GM23338 (cell line): ENCODE measurements at regions not wholly inside any gene's neighbourhood (a gene's known extent, or its start where the extent isn't known, plus 50 kb on each side); places are given as distances from the start of the nearest gene placed in this dataset.

Experiments
- ATAC-seq: fragments of 200-7000 bp; cut with Tn5 transposase; 3 replicates; pipeline ENCODE4 v1.9.1; 2020
- DNase-seq: peaks from one replicate; pipeline ENCODE4 v3.0.0-alpha.2; 2015; ENCODE audit warnings: low spot score
- H2AFZ ChIP-seq: fragments of 200-600 bp; sonication (generic); 2 replicates; pipeline ENCODE4 v1.8.0; 2016; ENCODE audit warnings: antibody characterized with exemption, mild to moderate bottlenecking, moderate library complexity
- H3F3A ChIP-seq: fragments of 200-600 bp; sonication (generic); replicated peaks from 2 replicates; pipeline ENCODE4 v1.8.0; 2017; ENCODE audit warnings: antibody characterized with exemption, mixed run types, low read depth
- H3K27ac ChIP-seq: fragments of 200-600 bp; sonication (generic); 2 replicates; pipeline ENCODE4 v1.6.1; 2016; ENCODE audit warnings: low read depth
- H3K27me3 ChIP-seq: fragments of 200-600 bp; sonication (generic); 2 replicates; pipeline ENCODE4 v1.8.0; 2016; ENCODE audit warnings: mild to moderate bottlenecking, mixed run types, moderate library complexity; ENCODE audit not compliant: insufficient read depth
- H3K36me3 ChIP-seq: fragments of 200-600 bp; sonication (generic); 2 replicates; pipeline ENCODE4 v1.8.0; 2016; ENCODE audit warnings: mild to moderate bottlenecking; ENCODE audit not compliant: insufficient read depth
- H3K4me1 ChIP-seq: fragments of 200-600 bp; sonication (generic); 2 replicates; pipeline ENCODE4 v1.8.0; 2016; ENCODE audit warnings: mild to moderate bottlenecking, moderate library complexity; ENCODE audit not compliant: insufficient read depth
- H3K4me2 ChIP-seq: fragments of 200-600 bp; sonication (generic); 2 replicates; pipeline ENCODE4 v1.7.1; 2017; ENCODE audit warnings: mixed run types
- H3K4me3 ChIP-seq: fragments of 200-600 bp; sonication (generic); 2 replicates; pipeline ENCODE4 v1.6.1; 2016; ENCODE audit warnings: mixed run types
- H3K79me2 ChIP-seq: fragments of 200-600 bp; sonication (generic); replicated peaks from 2 replicates; pipeline ENCODE4 v1.8.0; 2017; ENCODE audit warnings: mild to moderate bottlenecking; ENCODE audit not compliant: insufficient read depth
- H3K9me2 ChIP-seq: fragments of 200-600 bp; sonication (generic); 2 replicates; pipeline ENCODE4 v1.8.0; 2017; ENCODE audit not compliant: insufficient read depth
- H4K20me1 ChIP-seq: fragments of 200-600 bp; sonication (generic); replicated peaks from 2 replicates; pipeline ENCODE4 v1.8.0; 2017; ENCODE audit warnings: mild to moderate bottlenecking; ENCODE audit not compliant: insufficient read depth
- H3K27ac Mint-ChIP-seq: 2 replicates; pipeline ENCODE4 v1.8.0; 2020; ENCODE audit warnings: inconsistent platforms, mild to moderate bottlenecking, moderate library complexity, mixed read lengths
- H3K27me3 Mint-ChIP-seq: 3 replicates; pipeline ENCODE4 v1.8.0; 2022; ENCODE audit warnings: low read depth, mild to moderate bottlenecking, moderate library complexity, mixed read lengths, inconsistent platforms; ENCODE audit not compliant: insufficient read depth, poor library complexity
- H3K36me3 Mint-ChIP-seq: 3 replicates; pipeline ENCODE4 v1.8.0; 2021; ENCODE audit warnings: low read depth, mild to moderate bottlenecking, inconsistent platforms, moderate library complexity, mixed read lengths
- H3K4me1 Mint-ChIP-seq: 3 replicates; pipeline ENCODE4 v1.8.0; 2020; ENCODE audit warnings: mild to moderate bottlenecking, inconsistent platforms, mixed read lengths
- H3K4me3 Mint-ChIP-seq: 3 replicates; pipeline ENCODE4 v1.8.0; 2021; ENCODE audit warnings: moderate library complexity, mild to moderate bottlenecking, inconsistent platforms, mixed read lengths
- H3K9me3 Mint-ChIP-seq: 3 replicates; pipeline ENCODE4 v1.8.0; 2020; ENCODE audit warnings: moderate library complexity, mild to moderate bottlenecking, inconsistent platforms, mixed read lengths
- CREB1 ChIP-seq: fragments of 250-450 bp; sonication (Bioruptor Pico); IDR thresholded peaks from 2 replicates; pipeline ENCODE4 v1.5.0; 2020; ENCODE audit warnings: low read depth, mild to moderate bottlenecking, moderate library complexity
- CTCF ChIP-seq, 2 experiments: fragments of 200-600 bp in 1 of 2; sonication (generic) in 1 of 2; conservative IDR thresholded peaks; 2 replicates each; pipeline versions ENCODE4 v1.5.1 to v1.6.1; 2016 to 2017; ENCODE audit warnings: antibody characterized with exemption in 2 of 2, low read depth in 2 of 2, mild to moderate bottlenecking in 2 of 2, moderate library complexity in 1 of 2
- ETS1 ChIP-seq: IDR thresholded peaks from 2 replicates; pipeline ENCODE4 v1.6.1; 2016; ENCODE audit warnings: antibody characterized with exemption
- EZH2 ChIP-seq: fragments of 200-600 bp; sonication (generic); IDR thresholded peaks from one replicate; pipeline ENCODE4 v1.8.0; 2017; ENCODE audit warnings: antibody characterized with exemption, mild to moderate bottlenecking, low read depth; ENCODE audit not compliant: unreplicated experiment
- EZH2phosphoT487 ChIP-seq: fragments of 200-600 bp; sonication (generic); IDR thresholded peaks from one replicate; pipeline ENCODE4 v1.8.1; 2018; ENCODE audit warnings: antibody characterized with exemption; ENCODE audit not compliant: unreplicated experiment
- JUNB ChIP-seq: IDR thresholded peaks from one replicate; pipeline ENCODE4 v1.6.1; 2016; ENCODE audit warnings: antibody characterized with exemption; ENCODE audit not compliant: unreplicated experiment
- NANOG ChIP-seq: IDR thresholded peaks from 2 replicates; pipeline ENCODE4 v1.6.1; 2016; ENCODE audit warnings: antibody characterized with exemption, borderline replicate concordance
- POLR2AphosphoS5 ChIP-seq: IDR thresholded peaks from 2 replicates; pipeline ENCODE4 v1.6.1; 2016; ENCODE audit warnings: antibody characterized with exemption, low read depth
- REST ChIP-seq: IDR thresholded peaks from one replicate; pipeline ENCODE4 v1.6.1; 2018; ENCODE audit warnings: antibody characterized with exemption; ENCODE audit not compliant: unreplicated experiment
- STAT1 ChIP-seq: IDR thresholded peaks from one replicate; pipeline ENCODE4 v1.6.1; 2016; ENCODE audit warnings: antibody characterized with exemption; ENCODE audit not compliant: unreplicated experiment
- ZNF114 ChIP-seq: fragments of 250-450 bp; sonication (Bioruptor Pico); IDR thresholded peaks from 2 replicates; pipeline ENCODE4 v1.5.0; 2020; ENCODE audit warnings: mild to moderate bottlenecking, moderate library complexity
- ZNF331 ChIP-seq: fragments of 250-450 bp; sonication (Bioruptor Pico); IDR thresholded peaks from 2 replicates; pipeline ENCODE4 v1.5.0; 2020; ENCODE audit warnings: low read depth, mild to moderate bottlenecking, moderate library complexity
- ZNF462 ChIP-seq: fragments of 250-450 bp; sonication (Bioruptor Pico); IDR thresholded peaks from 2 replicates; pipeline ENCODE4 v1.5.0; 2020; ENCODE audit warnings: mild to moderate bottlenecking, moderate library complexity

GRCh38 chr2:199627417-199627816, 169.7 kb upstream of the SATB2 start:
- H3K27ac ChIP-seq: no peak overlapping the region
- ATAC-seq (no peak), DNase-seq (no peak)
- H3K4me3 ChIP-seq: no peak overlapping the region
- H3K9me2 ChIP-seq: peaks cover 4% of the 10 kb centered on the region; the same call in 1 of the 2 replicates
- Mint-ChIP-seq H3K9me3 (no peaks in the 10 kb centered on the region), H3K4me3 (no peak overlapping the region), H3K27ac (no peak overlapping the region), H3K4me1 (peaks cover 24% of the 10 kb centered on the region), H3K36me3 (no peaks in the 10 kb centered on the region), H3K27me3 (peaks cover 5% of the 10 kb centered on the region)
- no peaks in the 10 kb centered on the region for H3K27me3 ChIP-seq
- no peaks in the 10 kb centered on the region for H3K36me3 ChIP-seq
- H4K20me1 ChIP-seq: no peaks in the 10 kb centered on the region
- no peaks in the 10 kb centered on the region for H3K79me2 ChIP-seq
- no peaks in the 10 kb centered on the region for H3F3A ChIP-seq
- no peak overlapping the region for H2AFZ ChIP-seq
- no peak for TF ChIP-seq JUNB
- TF ChIP-seq ZNF462 (CRISPR knock-in tag): no peak
- TF ChIP-seq CTCF (conservative IDR thresholded peaks at IDR 0.05; ENCODE audit: low read depth in 2 of 2): no peak
- no peak for TF ChIP-seq EZH2phosphoT487
- TF ChIP-seq POLR2AphosphoS5: no peak
- TF ChIP-seq ZNF331 (CRISPR knock-in tag): no peak
- no peak for TF ChIP-seq REST
- no peak for TF ChIP-seq CREB1 (CRISPR knock-in tag)
- TF ChIP-seq EZH2: no peak
- TF ChIP-seq ZNF114 (CRISPR knock-in tag): no peak
- no peak for TF ChIP-seq STAT1
- TF ChIP-seq NANOG: no peak
- TF ChIP-seq ETS1: no peak
- H3K4me2 ChIP-seq: no peak overlapping the region
- H3K4me1 ChIP-seq: 0 out of 2 replicates have a peak, but pooled peaks cover 6% of the 10 kb centered on the region
